ENCODE measurements at regions not wholly inside any gene's neighbourhood (a gene's known extent, or its start where the extent isn't known, plus 50 kb on each side); places are given as distances from the start of the nearest gene placed in this dataset.

GRCh38 chr9:22241611-22242010 is 205.0 kb upstream of the DMRTA1 start:
- Histone ChIP-seq H2BK120ac (ENCODE audit: low read depth, low read length) (no peak overlapping the region), H3K9me3 (ENCODE audit: control insufficient read depth, low read length) (no peaks in the 10 kb centered on the region), H2BK5ac (ENCODE audit: low read depth, low read length, poor library complexity, severe bottlenecking) (no peak overlapping the region), H4K91ac (ENCODE audit: low read length) (no peak overlapping the region), H2BK15ac (ENCODE audit: low read depth, poor library complexity, severe bottlenecking) (no peak overlapping the region), H3K4me3 (ENCODE audit: insufficient read depth in 1 of 2, low read depth in 1 of 2, low read length in 2 of 2) (no peak overlapping the region), H3K79me1 (replicated peaks; ENCODE audit: low read length, poor library complexity, severe bottlenecking) (peaks cover 2% of the 10 kb centered on the region), H3K27ac (ENCODE audit: low read length, poor library complexity, severe bottlenecking) (peak overlapping the region; percentile 26), H3K18ac (ENCODE audit: low read depth in 1 of 2, low read length in 2 of 2) (no peak overlapping the region), H3K27me3 (ENCODE audit: control insufficient read depth in 1 of 2, insufficient read depth in 1 of 2, low read length in 2 of 2) (no peaks in the 10 kb centered on the region), H3K23ac (ENCODE audit: low read length in 2 of 2) (no peak overlapping the region), H2AFZ (ENCODE audit: low read depth, low read length) (no peak overlapping the region), H3K4me1 (ENCODE audit: control insufficient read depth, insufficient read depth, low read depth, low read length) (no peaks in the 10 kb centered on the region), H3K4ac (ENCODE audit: low read depth in 1 of 2, low read length in 2 of 2) (no peak overlapping the region), H3K9ac (ENCODE audit: low read length) (no peak overlapping the region), H2AK5ac (ENCODE audit: low read length, severe bottlenecking) (no peak overlapping the region), H4K8ac (ENCODE audit: low read length) (no peak overlapping the region), H3K4me2 (ENCODE audit: low read length, poor library complexity, severe bottlenecking) (no peak overlapping the region), H2BK12ac (ENCODE audit: low read length in 2 of 2) (no peak overlapping the region), H3K36me3 (ENCODE audit: control insufficient read depth in 1 of 2, insufficient read depth in 2 of 2, low read depth in 1 of 2, low read length in 2 of 2) (no peaks in the 10 kb centered on the region), H3K14ac (ENCODE audit: low read length in 2 of 2) (no peak overlapping the region)
- no peak for DNase-seq

GRCh38 chr9:22244139-22245011 is 202.2 kb upstream of the DMRTA1 start:
- no peak overlapping the region for H3K4ac ChIP-seq (ENCODE audit: low read depth in 1 of 2, low read length in 2 of 2)
- H2BK5ac ChIP-seq (ENCODE audit: low read depth, low read length, poor library complexity, severe bottlenecking), result no peak overlapping the region
- no peak overlapping the region for H3K14ac ChIP-seq (ENCODE audit: low read length in 2 of 2)
- no peaks in the 10 kb centered on the region for H3K4me1 ChIP-seq (ENCODE audit: control insufficient read depth, insufficient read depth, low read depth, low read length)
- H3K9me3 ChIP-seq (ENCODE audit: control insufficient read depth, low read length), result no peaks in the 10 kb centered on the region
- 22% methylated on average over 7 of the region's 9 CpGs for WGBS
- H2BK120ac ChIP-seq (ENCODE audit: low read depth, low read length), result no peak overlapping the region
- no peak overlapping the region for H2AFZ ChIP-seq (ENCODE audit: low read depth, low read length)
- peak; percentile 80 for DNase-seq
- peak overlapping the region; percentile 76 for H3K9ac ChIP-seq (ENCODE audit: low read length)
- H4K91ac ChIP-seq (ENCODE audit: low read length), result no peak overlapping the region
- peak overlapping the region; percentile 77 for H4K8ac ChIP-seq (ENCODE audit: low read length)
- H2BK15ac ChIP-seq (ENCODE audit: low read depth, poor library complexity, severe bottlenecking), result no peak overlapping the region
- H3K18ac ChIP-seq (ENCODE audit: low read depth in 1 of 2, low read length in 2 of 2), result no peak overlapping the region
- no peak overlapping the region for H2BK12ac ChIP-seq (ENCODE audit: low read length in 2 of 2)
- no peaks in the 10 kb centered on the region for H3K36me3 ChIP-seq (ENCODE audit: control insufficient read depth in 1 of 2, insufficient read depth in 2 of 2, low read depth in 1 of 2, low read length in 2 of 2)
- H3K27ac ChIP-seq (ENCODE audit: low read length, poor library complexity, severe bottlenecking), result no peak overlapping the region
- no peaks in the 10 kb centered on the region for H3K27me3 ChIP-seq (ENCODE audit: control insufficient read depth in 1 of 2, insufficient read depth in 1 of 2, low read length in 2 of 2)
- H2AK5ac ChIP-seq (ENCODE audit: low read length, severe bottlenecking), result no peak overlapping the region
- H3K4me3 ChIP-seq (ENCODE audit: insufficient read depth in 1 of 2, low read depth in 1 of 2, low read length in 2 of 2), result no peak overlapping the region
- peaks cover 3% of the 10 kb centered on the region for H3K79me1 ChIP-seq (replicated peaks; ENCODE audit: low read length, poor library complexity, severe bottlenecking)
- H3K23ac ChIP-seq (ENCODE audit: low read length in 2 of 2), result no peak overlapping the region
- H3K4me2 ChIP-seq (ENCODE audit: low read length, poor library complexity, severe bottlenecking), result no peak overlapping the region

GRCh38 chr9:22255337-22255736 is 191.3 kb upstream of the DMRTA1 start:
- WGBS, result 83% methylated on average over 1 of the region's 1 CpG
- no peak overlapping the region for H3K18ac ChIP-seq (ENCODE audit: low read depth in 1 of 2, low read length in 2 of 2)
- no peak overlapping the region for H2BK12ac ChIP-seq (ENCODE audit: low read length in 2 of 2)
- no peak overlapping the region for H3K9ac ChIP-seq (ENCODE audit: low read length)
- no peak overlapping the region for H2AFZ ChIP-seq (ENCODE audit: low read depth, low read length)
- no peak overlapping the region for H2BK120ac ChIP-seq (ENCODE audit: low read depth, low read length)
- H3K9me3 ChIP-seq (ENCODE audit: control insufficient read depth, low read length), result peaks cover 55% of the 10 kb centered on the region
- H3K4me3 ChIP-seq (ENCODE audit: insufficient read depth in 1 of 2, low read depth in 1 of 2, low read length in 2 of 2), result no peak overlapping the region
- H3K79me1 ChIP-seq (replicated peaks; ENCODE audit: low read length, poor library complexity, severe bottlenecking), result peaks cover 6% of the 10 kb centered on the region
- no peak overlapping the region for H3K14ac ChIP-seq (ENCODE audit: low read length in 2 of 2)
- no peak overlapping the region for H4K8ac ChIP-seq (ENCODE audit: low read length)
- H4K91ac ChIP-seq (ENCODE audit: low read length), result no peak overlapping the region
- DNase-seq, result no peak
- peaks cover 0 to 6% of the 10 kb centered on the region in 2 experiments for H3K27me3 ChIP-seq (ENCODE audit: control insufficient read depth in 1 of 2, insufficient read depth in 1 of 2, low read length in 2 of 2)
- H3K27ac ChIP-seq (ENCODE audit: low read length, poor library complexity, severe bottlenecking), result no peak overlapping the region
- H2BK5ac ChIP-seq (ENCODE audit: low read depth, low read length, poor library complexity, severe bottlenecking), result no peak overlapping the region
- no peak overlapping the region for H2AK5ac ChIP-seq (ENCODE audit: low read length, severe bottlenecking)
- H3K4me2 ChIP-seq (ENCODE audit: low read length, poor library complexity, severe bottlenecking), result no peak overlapping the region
- no peak overlapping the region for H2BK15ac ChIP-seq (ENCODE audit: low read depth, poor library complexity, severe bottlenecking)
- no peak overlapping the region for H3K23ac ChIP-seq (ENCODE audit: low read length in 2 of 2)
- peaks cover 0 to 12% of the 10 kb centered on the region in 2 experiments for H3K36me3 ChIP-seq (ENCODE audit: control insufficient read depth in 1 of 2, insufficient read depth in 2 of 2, low read depth in 1 of 2, low read length in 2 of 2)
- H3K4me1 ChIP-seq (ENCODE audit: control insufficient read depth, insufficient read depth, low read depth, low read length), result peaks cover 1% of the 10 kb centered on the region
- H3K4ac ChIP-seq (ENCODE audit: low read depth in 1 of 2, low read length in 2 of 2), result no peak overlapping the region

GRCh38 chr9:22256381-22256780 is 190.2 kb upstream of the DMRTA1 start:
- no peak overlapping the region for H4K8ac ChIP-seq (ENCODE audit: low read length)
- H3K79me1 ChIP-seq (replicated peaks; ENCODE audit: low read length, poor library complexity, severe bottlenecking), result peaks cover 3% of the 10 kb centered on the region
- H2AFZ ChIP-seq (ENCODE audit: low read depth, low read length), result no peak overlapping the region
- no peak overlapping the region for H3K4ac ChIP-seq (ENCODE audit: low read depth in 1 of 2, low read length in 2 of 2)
- WGBS, result 85% methylated on average over 3 of the region's 3 CpGs
- no peak overlapping the region for H3K4me2 ChIP-seq (ENCODE audit: low read length, poor library complexity, severe bottlenecking)
- H4K91ac ChIP-seq (ENCODE audit: low read length), result no peak overlapping the region
- peaks cover 1% of the 10 kb centered on the region for H3K4me1 ChIP-seq (ENCODE audit: control insufficient read depth, insufficient read depth, low read depth, low read length)
- H2BK12ac ChIP-seq (ENCODE audit: low read length in 2 of 2), result no peak overlapping the region
- DNase-seq, result no peak
- no peak overlapping the region for H3K9ac ChIP-seq (ENCODE audit: low read length)
- peaks cover 0 to 6% of the 10 kb centered on the region in 2 experiments for H3K27me3 ChIP-seq (ENCODE audit: control insufficient read depth in 1 of 2, insufficient read depth in 1 of 2, low read length in 2 of 2)
- peaks cover 49% of the 10 kb centered on the region for H3K9me3 ChIP-seq (ENCODE audit: control insufficient read depth, low read length)
- H3K14ac ChIP-seq (ENCODE audit: low read length in 2 of 2), result no peak overlapping the region
- H3K36me3 ChIP-seq (ENCODE audit: control insufficient read depth in 1 of 2, insufficient read depth in 2 of 2, low read depth in 1 of 2, low read length in 2 of 2), result peaks cover 0 to 11% of the 10 kb centered on the region in 2 experiments
- no peak overlapping the region for H3K4me3 ChIP-seq (ENCODE audit: insufficient read depth in 1 of 2, low read depth in 1 of 2, low read length in 2 of 2)
- no peak overlapping the region for H3K27ac ChIP-seq (ENCODE audit: low read length, poor library complexity, severe bottlenecking)
- no peak overlapping the region for H2BK5ac ChIP-seq (ENCODE audit: low read depth, low read length, poor library complexity, severe bottlenecking)
- H3K23ac ChIP-seq (ENCODE audit: low read length in 2 of 2), result no peak overlapping the region
- H3K18ac ChIP-seq (ENCODE audit: low read depth in 1 of 2, low read length in 2 of 2), result no peak overlapping the region
- no peak overlapping the region for H2BK120ac ChIP-seq (ENCODE audit: low read depth, low read length)
- H2BK15ac ChIP-seq (ENCODE audit: low read depth, poor library complexity, severe bottlenecking), result no peak overlapping the region
- no peak overlapping the region for H2AK5ac ChIP-seq (ENCODE audit: low read length, severe bottlenecking)

Data from mesenchymal stem cell (in vitro differentiated cells and primary cell).